Neural progenitor cell (in vitro differentiated cells): ENCODE measurements at regions not wholly inside any gene's neighbourhood (a gene's known extent, or its start where the extent isn't known, plus 50 kb on each side); places are given as distances from the start of the nearest gene placed in this dataset.

Experiments used
- EZH2 ChIP-seq: fragments of 200-600 bp; sonication (generic); IDR thresholded peaks from 2 replicates; pipeline ENCODE4 v1.6.1; 2017; ENCODE audit warnings: antibody characterized with exemption, mild to moderate bottlenecking, moderate library complexity
- EZH2phosphoT487 ChIP-seq: fragments of 200-600 bp; sonication (generic); IDR thresholded peaks from 2 replicates; pipeline ENCODE4 v1.6.1; 2017; ENCODE audit warnings: antibody characterized with exemption

DNA sequence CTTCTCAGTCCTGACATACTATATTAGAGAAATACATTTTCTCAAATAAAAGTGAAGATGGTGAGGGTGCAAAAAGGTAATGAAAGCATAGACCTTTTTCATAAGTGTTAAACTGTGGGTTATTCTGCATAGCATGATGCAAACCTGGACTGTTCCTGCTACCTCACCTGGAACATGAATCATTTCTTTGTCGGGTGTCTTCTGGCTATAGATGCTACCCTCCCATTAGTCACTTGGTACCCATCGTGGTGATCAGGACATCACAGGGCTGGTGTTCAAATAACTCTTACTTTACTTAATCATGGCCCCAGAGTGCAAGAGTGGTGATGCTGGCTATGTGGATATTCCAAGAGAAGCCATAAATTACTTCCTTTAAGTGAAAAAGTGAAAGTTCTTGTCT is 264.7 kb upstream of the AGA start:
- TF ChIP-seq EZH2phosphoT487 (no peak), EZH2 (no peak)
